Medulla oblongata (tissue), 1 donor: ENCODE measurements at regions not wholly inside any gene's neighbourhood (a gene's known extent, or its start where the extent isn't known, plus 50 kb on each side); places are given as distances from the start of the nearest gene placed in this dataset.

Source experiments
- DNase-seq: peaks from one replicate; pipeline ENCODE4 v3.0.0-alpha.2; 2015; ENCODE audit errors: extremely low spot score

- no peak for DNase-seq
Observed at GRCh38 chr13:97057176-97057575, 62.9 kb upstream of the OXGR1 start.

DNA sequence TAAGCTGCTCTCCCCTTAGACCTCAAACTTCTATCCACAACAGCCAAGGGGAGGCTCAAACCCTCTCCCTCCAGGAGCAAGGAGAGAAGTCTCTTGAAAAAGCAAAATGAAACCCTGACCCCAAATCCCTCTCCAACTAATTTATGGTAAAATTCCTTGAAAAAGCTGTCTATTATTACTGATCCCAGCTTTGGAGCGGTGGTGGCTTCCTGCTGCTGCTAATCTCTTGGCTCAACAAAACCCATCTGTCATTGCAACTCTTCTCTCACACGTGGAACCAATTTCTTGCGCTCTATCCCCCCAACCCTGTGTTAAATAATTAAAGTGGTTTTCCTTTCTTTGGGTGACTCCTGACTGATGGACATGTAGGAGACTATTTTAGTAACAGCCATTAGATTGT is 64.1 kb upstream of the OXGR1 start:
- DNase-seq: no peak

DNA sequence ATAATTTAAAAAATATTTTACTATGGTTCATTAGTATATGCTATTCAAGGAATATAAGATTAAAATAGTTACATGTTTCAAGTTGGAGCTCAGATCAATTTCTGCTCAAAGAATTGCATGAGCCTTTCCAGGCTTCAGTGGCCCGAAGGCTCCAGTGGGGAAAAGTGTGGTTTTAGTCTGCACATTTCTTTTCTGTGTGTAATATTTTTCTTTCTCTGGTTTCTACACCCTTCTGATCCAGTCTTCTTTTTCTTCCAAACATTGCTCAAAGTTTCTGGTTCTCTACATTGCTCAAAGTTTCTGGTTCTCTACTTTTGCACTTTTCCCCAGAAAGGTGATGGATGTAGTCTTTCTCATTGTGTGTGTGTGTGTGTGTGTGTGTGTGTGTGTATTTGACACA is 64.7 kb upstream of the OXGR1 start:
- no peak for DNase-seq

GRCh38 chr13:97067017-97067895 is 73.0 kb upstream of the OXGR1 start:
- no peak for DNase-seq

GRCh38 chr13:97068151-97068550 is 73.9 kb upstream of the OXGR1 start:
- no peak for DNase-seq

DNA sequence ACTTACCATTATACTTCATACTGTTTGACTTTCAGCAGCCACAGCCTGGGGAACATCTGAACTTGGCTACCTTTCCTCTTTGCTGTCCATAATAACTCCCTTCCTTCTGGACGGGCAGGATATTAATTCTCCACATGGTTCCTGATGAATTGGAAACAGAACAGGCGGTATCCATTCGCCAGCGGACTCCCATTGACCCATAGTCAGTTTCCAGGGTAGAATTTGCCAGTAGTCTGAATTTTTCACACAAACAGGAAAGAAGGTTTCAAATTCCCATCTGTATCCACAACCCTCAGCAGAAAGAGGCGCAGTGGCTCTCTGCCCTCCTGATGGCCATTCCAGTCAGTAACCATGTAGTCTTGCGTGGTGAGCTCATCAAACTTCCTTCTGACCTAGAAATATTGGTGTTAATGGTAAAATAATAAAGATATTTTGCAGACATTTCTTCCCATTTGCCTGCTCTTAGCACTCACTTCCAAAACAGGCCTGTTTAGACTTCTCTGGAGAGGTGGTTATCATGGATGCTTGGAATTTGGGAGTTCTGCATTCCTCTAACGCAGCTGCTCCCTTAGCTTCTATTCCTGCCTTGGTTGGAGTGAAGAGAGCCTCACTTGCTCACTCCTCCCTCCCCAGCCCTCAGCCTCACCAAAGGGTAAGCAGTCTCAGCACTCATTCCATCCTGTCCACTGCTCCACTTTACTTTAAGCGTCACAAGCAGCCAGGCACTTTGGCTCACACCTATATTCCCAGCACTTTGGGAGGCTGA is 75.0 kb upstream of the OXGR1 start:
- DNase-seq: no peak

GRCh38 chr13:97072297-97072696 is 78.0 kb upstream of the OXGR1 start:
- DNase-seq: no peak

DNA sequence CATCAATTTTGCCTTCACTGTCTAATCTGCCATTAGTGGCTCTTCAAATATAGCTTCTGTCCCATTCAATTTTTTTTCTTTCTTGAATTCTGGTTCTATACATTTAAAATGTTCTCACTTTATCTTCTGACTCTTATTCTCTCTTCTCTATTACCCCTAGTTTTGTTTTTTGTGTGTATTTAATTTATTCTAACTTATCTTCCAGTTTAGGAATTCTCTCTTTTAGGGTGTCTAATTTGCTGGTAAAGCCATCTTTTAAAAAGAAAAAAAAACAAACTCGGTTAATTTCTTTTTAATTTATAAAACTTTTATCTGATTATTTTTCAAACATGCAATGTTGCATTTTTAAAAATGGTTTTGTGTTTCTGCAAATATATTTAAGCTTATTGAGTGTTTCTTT is 80.3 kb upstream of the OXGR1 start:
- DNase-seq: no peak

GRCh38 chr13:97076898-97077297 is 82.6 kb upstream of the OXGR1 start:
- peak; percentile 22 for DNase-seq

DNA sequence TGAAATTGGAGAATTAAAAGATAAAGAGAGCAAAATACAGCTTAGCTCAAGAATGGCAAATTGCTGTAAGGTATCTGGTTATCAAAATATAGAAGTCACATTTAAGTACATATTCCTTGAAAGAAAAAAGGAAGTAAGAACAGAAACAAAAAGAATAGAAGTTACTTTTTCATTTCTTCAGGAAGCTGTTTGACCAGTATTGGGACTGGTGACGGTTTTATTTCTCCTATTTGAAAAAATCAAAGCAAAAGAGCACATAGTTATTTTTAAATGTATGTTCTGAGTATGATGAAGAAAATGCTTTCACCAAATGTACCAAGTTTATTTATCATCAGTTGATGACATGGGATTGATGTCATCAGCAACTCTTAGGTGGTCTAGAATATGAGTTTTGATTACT is 83.1 kb upstream of the OXGR1 start:
- no peak for DNase-seq

GRCh38 chr13:97079726-97080125 is 85.5 kb upstream of the OXGR1 start:
- no peak for DNase-seq

DNA sequence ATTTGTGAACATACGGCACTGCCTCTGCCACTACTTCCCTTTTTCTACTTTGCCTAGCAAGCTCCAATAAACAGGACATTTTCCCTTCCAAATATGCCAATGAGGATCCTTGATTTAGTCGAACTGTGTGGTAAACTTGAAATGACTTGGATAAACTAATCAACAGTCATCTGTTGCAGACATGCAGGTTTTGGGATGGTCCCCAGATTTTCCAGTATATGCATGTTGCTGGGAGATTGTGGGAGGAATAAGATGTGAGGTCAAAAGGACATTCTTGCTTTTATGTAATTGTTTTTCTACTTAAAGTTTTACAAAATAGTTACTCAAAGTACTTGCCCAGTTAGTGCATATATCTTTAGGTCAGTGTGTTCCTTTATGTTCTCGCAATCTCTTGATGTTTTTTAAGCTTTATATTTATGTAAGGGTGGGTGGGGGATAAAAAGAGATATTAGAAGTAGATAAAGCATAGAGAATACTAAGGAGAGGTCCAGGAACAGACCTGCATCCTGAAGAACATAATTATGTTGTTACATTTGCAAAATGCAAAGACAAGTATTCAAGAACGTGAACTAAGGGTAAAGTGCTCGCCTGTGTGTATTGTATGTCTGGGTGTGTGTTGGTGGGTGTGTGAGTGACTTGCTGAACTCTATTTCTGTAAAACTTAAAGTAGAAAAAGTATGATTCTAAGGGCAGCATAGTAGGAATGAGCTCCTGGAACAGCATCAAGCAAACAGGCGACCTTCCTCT is 88.4 kb upstream of the OXGR1 start:
- no peak for DNase-seq

DNA sequence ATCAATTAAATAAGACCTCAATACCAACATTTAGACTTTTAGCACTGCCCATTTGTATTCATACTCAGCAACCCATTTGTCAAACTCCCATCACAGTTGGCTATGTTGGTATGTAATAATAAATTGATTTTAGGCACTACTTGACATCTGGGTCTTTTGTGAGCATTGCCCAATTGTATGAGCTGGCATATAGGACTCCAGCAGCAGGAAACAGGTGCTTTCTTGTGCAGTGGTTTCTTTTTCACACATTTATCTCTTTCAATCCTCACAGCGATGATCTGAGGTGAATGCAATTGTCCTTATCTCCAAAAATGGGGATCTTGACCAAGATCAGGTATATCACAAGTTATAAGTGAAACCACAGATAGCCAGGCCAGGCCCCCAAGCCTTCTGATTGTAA is 96.9 kb upstream of the OXGR1 start:
- no peak for DNase-seq

DNA sequence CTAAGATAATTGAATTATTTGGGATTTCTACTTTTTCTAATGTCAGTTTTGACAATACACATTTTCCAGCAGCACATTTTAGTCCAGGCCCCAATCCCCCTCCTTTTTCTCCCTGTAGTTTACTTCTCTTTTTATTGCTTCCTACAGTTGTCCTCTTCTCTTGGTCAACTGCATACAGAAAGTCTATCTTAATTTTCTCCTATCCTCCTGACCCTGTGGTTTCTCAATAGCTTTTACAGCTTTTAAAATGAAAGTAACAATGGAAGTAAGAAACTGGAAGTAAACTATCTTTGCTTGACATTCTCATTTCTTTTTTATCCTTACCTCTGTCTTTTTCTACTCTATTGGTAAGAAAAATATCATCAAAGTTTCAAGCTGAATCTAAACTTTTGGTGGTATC is 106.5 kb upstream of the OXGR1 start:
- DNase-seq: no peak

DNA sequence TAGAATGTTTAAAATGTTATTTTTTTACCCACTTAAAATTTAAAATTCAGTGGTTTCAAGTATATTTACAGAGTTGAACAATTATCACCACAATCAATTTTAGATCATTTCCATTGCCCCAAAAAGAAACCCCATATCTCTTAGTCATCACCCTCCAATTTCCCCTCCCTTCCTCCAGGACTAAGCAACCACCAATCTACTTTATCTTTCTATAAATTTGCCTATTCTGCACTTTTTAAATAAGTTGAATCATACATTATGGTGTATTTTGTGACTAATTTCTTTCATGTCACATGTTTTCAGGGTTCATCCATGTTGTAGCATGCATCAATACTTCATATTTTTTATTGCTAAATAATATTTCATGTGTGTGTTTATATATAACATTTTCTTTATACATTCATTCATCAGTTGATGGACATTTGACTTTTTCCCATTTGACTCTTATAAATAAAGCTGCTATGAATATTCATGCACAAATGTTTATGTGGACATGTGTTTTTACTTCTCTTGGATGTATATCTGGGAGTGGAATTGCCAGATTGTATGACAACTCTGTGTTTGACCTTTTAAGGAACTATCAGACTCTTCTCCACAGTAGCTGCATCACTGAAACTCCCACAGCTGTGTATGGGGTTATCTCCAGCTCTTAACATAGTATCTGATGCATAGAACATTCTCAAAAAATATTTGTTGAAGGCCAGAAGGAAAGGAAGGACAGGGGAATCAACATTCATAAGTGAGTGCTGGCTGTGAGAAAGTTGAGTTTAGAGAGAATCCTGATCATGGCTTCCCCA is 107.8 kb upstream of the OXGR1 start:
- no peak for DNase-seq

DNA sequence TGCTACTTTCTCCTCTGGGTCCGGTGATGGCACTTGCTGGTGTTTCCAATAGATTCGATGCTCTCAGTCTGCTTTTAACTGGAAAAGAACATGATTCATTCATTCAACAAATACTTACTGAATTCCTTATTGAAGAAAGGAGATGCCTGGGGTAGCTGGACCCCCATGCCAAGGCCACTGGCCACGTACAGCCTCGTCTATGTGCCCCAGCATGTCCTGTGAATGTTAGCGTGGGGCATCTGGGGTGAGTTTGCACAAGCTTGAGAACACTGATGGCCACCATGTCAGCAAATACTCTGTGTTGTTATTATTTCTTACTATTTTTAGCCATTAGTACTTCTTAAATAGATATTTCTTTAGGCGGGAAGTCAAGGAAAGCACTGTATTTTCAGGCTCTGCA is 112.0 kb upstream of the OXGR1 start:
- DNase-seq: no peak

DNA sequence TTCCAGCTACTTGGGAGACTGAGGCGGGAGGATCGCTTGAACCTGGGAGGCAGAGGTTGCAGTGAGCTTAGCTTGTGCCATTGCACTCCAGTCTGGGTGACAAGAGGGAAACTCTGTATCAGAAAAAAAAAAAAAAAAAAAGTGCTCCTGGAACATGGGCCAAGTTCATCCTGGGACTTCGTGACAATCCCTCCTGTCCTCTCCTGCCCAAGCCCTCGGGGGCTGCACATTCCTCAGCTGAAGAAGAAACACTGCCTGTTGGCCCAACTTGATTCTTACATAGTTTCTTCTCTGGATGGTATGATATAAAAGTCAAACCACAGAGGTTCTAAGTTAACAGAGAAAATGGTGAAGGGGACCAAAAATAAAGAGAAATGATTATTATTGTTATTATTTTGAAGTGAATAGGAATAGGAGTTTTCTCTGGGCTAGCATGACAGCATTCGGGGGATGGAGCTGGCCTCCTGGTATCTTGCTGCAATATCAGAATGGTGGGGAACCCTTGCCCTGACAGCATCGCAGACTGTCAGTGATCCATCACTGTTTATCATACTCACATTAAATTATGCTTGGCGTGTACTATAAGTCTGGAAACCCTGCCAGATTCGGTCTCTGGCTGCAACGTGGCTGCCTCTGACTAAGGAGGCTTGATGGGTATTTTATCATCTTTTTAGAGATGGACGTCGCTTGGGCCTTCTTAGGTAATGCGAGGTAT is 113.7 kb upstream of the OXGR1 start:
- no peak for DNase-seq

- peak; percentile 31 for DNase-seq
Observed at GRCh38 chr13:97108530-97108900, 113.6 kb upstream of the MBNL2 start.

DNA sequence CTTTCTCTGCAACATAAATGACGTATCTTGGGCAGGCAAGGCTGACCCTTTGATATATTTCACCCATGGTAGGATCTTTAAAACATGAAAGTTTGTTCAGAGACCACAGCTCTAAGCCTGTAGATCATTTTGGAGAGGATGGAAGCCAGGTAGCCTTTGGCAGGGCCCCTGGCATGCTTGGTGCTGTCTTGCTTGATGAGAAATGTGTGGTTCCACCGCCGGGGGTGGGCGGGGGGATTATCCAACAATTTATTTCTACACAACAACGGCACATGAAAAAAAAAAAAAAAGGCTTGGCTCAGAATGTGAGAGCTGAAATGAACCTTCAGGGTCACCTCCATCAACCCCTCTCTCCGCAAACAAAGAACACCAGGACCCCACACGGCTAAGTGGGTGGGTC is 112.9 kb upstream of the MBNL2 start:
- no peak for DNase-seq

- DNase-seq: peak; percentile 94
Observed at GRCh38 chr13:97109841-97110492, 112.2 kb upstream of the MBNL2 start.

DNA sequence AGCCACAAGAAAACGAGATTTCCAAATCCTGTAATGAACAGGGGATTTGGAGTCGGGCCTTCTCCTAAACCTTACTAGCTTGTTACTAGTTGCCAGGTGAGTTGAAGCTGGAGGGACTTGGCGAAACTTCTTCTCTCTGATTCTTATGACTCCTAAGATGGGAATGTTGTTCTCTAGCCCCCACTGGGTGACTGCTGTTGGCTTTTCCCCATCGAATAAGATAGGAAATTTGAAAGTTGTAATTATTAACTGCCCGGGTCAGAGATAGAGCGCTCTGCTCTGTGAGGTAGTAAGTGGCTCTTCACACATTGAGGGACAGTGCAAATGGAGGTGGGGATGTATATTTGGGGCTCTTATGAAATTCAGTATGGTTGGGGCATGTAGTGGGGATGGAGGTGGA is 111.2 kb upstream of the MBNL2 start:
- no peak for DNase-seq
